ENCODE measurements at regions not wholly inside any gene's neighbourhood (a gene's known extent, or its start where the extent isn't known, plus 50 kb on each side); places are given as distances from the start of the nearest gene placed in this dataset.
A peak's percentile ranks its signal among the peaks of the same experiment; 100 is the strongest.
"Not testable (repeated sequence)": the region's sequence is repeated elsewhere in the genome, so short reads cannot be mapped to it uniquely, and the experiment has no call there.

GRCh38 chr21:8987896-8988295, 1533.5 kb upstream of the TPTE start:
- H3K36me3 Mint-ChIP-seq, H3K9me3 Mint-ChIP-seq, H3K4me1 Mint-ChIP-seq: not testable (repeated sequence)

DNA sequence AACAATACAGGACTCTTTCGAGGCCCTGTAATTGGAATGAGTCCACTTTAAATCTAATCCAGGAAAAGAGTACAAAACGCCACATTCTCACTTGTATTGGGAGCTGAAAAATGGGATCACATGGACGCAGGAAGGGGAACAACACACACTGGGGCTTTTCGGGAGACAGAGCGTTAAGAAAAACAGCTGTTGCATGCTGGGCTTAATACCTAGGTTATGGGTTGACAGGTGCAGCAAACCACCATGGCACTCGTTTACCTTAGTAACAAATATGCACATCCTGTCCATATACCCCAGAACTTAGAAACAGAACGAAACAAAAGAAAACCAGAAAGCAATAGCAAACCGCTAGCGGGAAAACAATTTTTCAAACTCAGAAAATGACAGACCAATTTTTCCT, 1532.7 kb upstream of the TPTE start:
- ATAC-seq: no peak
- Mint-ChIP-seq H3K36me3 (no peaks in the 10 kb centered on the region), H3K27me3 (peaks cover 34% of the 10 kb centered on the region), H3K27ac (no peak overlapping the region), H3K4me3 (no peak overlapping the region), H3K9me3 (peaks cover 6% of the 10 kb centered on the region), H3K4me1 (no peaks in the 10 kb centered on the region)

More at GRCh38 chr21:8987896-8988295, 1533.5 kb upstream of the TPTE start:
- not testable (repeated sequence) for H3K4me3 Mint-ChIP-seq, H3K27ac Mint-ChIP-seq, ATAC-seq
- H3K27me3 Mint-ChIP-seq: peaks cover 26% of the 10 kb centered on the region

GRCh38 chr21:8989261-8989711, 1532.1 kb upstream of the TPTE start:
- Mint-ChIP-seq H3K27me3 (peaks cover 40% of the 10 kb centered on the region), H3K4me1 (no peaks in the 10 kb centered on the region), H3K27ac (no peak overlapping the region), H3K9me3 (peaks cover 6% of the 10 kb centered on the region), H3K36me3 (no peaks in the 10 kb centered on the region), H3K4me3 (no peak overlapping the region)
- peak; percentile 45 for ATAC-seq

DNA sequence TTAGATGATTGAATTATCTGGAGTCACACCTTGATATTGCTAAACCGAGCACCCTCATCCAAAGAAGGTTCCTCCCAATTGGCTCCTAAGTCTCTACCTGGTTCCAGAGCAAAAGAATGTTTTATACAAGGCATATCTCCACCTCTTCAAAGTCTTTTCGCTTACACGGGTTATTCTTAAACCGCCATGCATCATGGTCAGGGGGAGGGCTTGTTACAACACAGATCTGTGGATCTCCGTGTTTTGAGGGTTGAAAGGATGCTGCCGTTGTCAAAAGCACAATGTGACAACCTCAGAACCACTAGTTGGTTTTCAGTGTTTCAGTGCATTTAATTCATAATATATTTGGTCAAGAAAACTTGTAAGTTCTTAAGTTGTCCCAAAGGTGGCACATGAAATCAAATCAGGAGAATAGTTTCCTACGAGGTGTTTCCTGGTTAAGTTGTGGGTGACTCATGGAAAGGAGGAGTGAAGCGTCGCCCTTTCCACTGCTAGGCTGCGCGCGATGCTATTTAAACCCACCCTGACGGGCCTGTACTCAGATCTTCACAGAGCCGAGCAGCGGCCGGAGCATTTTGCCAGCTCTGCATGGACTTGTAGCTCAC, 1531.6 kb upstream of the TPTE start:
- Mint-ChIP-seq H3K27ac (no peak overlapping the region), H3K4me1 (no peaks in the 10 kb centered on the region), H3K36me3 (no peaks in the 10 kb centered on the region), H3K9me3 (peaks cover 6% of the 10 kb centered on the region), H3K27me3 (peaks cover 40% of the 10 kb centered on the region), H3K4me3 (no peak overlapping the region)
- ATAC-seq: peak; percentile 25

DNA sequence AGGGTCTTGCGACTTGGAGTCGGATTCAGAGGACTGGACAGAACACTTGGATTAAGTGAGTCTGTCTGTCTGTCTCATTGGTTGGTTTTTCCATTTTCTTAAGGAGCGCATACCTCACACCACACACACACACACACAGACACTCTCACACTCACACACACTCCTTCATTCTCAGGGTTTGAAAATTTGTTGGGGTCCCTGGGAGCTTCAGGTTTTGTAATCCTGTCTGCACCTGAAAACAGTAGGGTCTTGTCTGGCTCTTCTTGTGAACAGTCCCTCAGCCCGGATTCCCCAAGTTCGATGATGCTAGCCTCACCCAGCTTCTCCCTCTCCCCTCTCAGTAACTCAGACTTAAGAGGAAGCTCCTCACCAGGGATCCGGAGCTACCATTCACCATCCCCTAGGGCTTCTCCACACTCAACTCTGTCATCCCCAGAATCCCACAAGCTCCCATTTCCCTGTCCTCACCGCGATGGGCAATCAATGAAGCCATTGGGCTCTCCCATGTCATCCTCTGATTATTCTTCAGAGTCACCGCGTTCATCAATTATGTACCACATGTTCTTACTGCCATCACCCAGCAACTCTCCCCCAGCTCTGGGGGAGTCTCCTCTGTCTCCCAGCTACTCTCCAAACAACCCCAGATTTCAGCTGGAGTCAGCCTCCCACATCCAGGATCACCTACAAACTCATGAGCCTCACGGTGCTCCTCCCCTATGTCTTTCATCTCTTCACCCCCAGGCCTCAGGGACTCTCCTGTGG, 1530.9 kb upstream of the TPTE start:
- Mint-ChIP-seq H3K4me1 (no peaks in the 10 kb centered on the region), H3K36me3 (no peaks in the 10 kb centered on the region), H3K27ac (no peak overlapping the region), H3K4me3 (no peak overlapping the region), H3K9me3 (peaks cover 6% of the 10 kb centered on the region), H3K27me3 (peaks cover 40% of the 10 kb centered on the region)
- no peak for ATAC-seq

GRCh38 chr21:8991088-8991907, 1530.1 kb upstream of the TPTE start:
- ATAC-seq: no peak
- no peaks in the 10 kb centered on the region for H3K36me3 Mint-ChIP-seq
- peaks cover 6% of the 10 kb centered on the region for H3K9me3 Mint-ChIP-seq
- no peaks in the 10 kb centered on the region for H3K4me1 Mint-ChIP-seq
- H3K27ac Mint-ChIP-seq: no peak overlapping the region
- peaks cover 40% of the 10 kb centered on the region for H3K27me3 Mint-ChIP-seq
- no peak overlapping the region for H3K4me3 Mint-ChIP-seq

DNA sequence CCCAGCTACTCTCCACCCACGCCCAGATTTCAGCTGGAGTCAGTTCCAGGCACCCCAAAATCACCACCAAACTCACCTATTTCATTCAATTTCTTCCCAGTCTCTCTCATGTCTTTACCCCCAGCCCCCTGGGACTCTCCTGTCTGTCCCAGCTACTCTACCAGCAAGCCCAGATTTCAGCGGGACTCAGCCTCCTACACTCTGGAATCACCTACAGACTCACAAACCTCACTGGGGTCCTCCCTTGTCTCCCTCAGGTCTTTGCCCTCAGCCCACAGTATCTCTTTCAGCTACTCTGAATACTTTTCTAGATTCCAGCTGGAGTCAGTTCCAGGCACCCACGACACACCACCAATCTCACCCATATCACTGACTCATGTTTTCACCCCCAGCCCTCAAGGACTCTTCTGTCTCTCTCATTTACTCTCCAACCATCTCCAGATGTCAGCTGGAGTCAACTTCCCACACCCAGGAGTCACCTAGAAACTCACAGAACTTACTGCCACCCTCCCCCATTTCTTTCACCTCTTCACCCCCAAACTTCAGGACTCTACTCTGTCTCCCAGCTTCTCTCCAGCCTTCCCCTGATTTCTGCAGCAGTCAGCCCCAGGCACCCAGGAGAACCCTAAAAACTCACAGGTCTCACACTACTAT, 1529.3 kb upstream of the TPTE start:
- no peak overlapping the region for H3K4me3 Mint-ChIP-seq
- peaks cover 40% of the 10 kb centered on the region for H3K27me3 Mint-ChIP-seq
- no peaks in the 10 kb centered on the region for H3K36me3 Mint-ChIP-seq
- peak; percentile 5 for ATAC-seq
- peaks cover 6% of the 10 kb centered on the region for H3K9me3 Mint-ChIP-seq
- H3K27ac Mint-ChIP-seq: no peak overlapping the region
- no peaks in the 10 kb centered on the region for H3K4me1 Mint-ChIP-seq

GRCh38 chr21:8992731-8993174, 1528.6 kb upstream of the TPTE start:
- Mint-ChIP-seq H3K36me3 (no peaks in the 10 kb centered on the region), H3K27me3 (peaks cover 40% of the 10 kb centered on the region), H3K27ac (no peak overlapping the region), H3K4me3 (no peak overlapping the region), H3K4me1 (no peaks in the 10 kb centered on the region), H3K9me3 (peaks cover 6% of the 10 kb centered on the region)
- ATAC-seq: peak; percentile 63

DNA sequence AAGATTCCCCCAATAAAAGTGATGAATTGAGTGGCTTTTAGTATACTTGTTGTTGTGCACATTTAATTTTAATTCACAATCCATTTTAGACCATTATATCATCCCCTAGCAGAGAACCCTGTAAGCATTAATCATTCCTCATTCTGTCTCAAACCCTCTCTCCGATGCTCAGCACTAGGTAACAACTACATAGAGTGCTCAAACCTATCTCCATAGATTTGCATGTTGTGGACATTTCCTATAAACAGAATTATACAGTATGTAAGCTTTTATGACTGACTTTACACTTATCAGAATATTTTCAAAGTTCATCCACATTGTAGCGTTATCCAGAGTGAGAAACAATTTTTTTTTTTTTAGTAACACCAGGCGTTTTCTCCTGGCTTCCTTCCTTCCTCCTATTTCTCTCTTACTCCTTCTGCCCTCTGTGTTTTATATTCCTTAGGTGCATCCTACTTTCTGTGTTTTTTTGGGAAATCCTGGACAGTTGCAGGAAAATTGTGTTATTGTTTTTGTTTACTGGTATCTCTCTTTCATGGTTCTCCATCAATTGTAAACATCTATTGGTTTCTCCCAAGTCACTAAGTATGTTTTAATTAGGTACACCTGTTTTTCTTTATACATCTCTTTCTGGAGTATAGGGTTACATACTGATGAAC, 1528.0 kb upstream of the TPTE start:
- no peak overlapping the region for H3K27ac Mint-ChIP-seq
- peak; percentile 11 for ATAC-seq

GRCh38 chr21:8993943-8994639, 1527.3 kb upstream of the TPTE start:
- Mint-ChIP-seq H3K36me3 (no peaks in the 10 kb centered on the region), H3K4me3 (no peak overlapping the region), H3K9me3 (peaks cover 6% of the 10 kb centered on the region), H3K27ac (no peak overlapping the region), H3K4me1 (no peaks in the 10 kb centered on the region), H3K27me3 (peaks cover 40% of the 10 kb centered on the region)
- ATAC-seq: no peak

More for the DNA sequence above, 1528.0 kb upstream of the TPTE start:
- H3K27me3 Mint-ChIP-seq: peaks cover 40% of the 10 kb centered on the region
- H3K9me3 Mint-ChIP-seq: peaks cover 6% of the 10 kb centered on the region
- no peak overlapping the region for H3K4me3 Mint-ChIP-seq
- no peaks in the 10 kb centered on the region for H3K36me3 Mint-ChIP-seq
- no peaks in the 10 kb centered on the region for H3K4me1 Mint-ChIP-seq

DNA sequence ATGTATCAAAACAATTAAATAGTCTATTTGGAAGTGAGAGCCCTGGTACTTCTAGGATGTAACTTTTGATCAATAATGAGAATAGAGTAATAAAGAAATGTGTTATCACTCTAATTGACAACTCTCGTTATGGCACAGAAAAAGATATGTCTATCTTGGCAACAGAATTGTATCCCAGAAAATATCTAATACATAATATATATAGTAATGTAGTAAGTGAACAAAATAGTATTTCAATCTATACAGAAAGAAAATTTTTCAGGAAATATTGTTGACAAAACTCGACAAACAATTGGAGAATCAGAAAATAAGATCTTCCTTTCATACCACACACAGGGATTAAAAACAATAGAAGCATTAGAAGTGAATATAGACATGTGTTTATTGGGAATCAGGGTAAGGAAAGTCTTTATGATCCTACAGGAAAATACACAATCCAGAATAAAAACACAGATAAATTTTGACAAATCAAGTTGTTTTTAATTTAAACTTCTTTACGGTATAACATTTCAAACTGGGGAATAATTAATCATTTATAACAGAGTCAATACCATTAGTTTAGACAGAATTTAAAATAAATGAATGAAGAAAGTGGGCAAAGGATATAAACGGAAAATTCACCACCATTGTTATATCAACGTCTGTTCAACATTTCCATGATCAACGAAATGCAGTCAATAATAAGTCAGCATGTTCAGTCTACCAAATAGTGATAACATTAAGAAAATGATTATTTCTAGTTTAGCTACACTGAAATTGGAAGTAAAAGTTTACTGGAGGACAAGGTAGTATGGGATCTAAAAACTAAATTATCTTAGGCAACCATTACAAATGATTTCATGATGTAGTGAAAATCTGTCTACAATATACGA, 1526.5 kb upstream of the TPTE start:
- Mint-ChIP-seq H3K4me1 (no peaks in the 10 kb centered on the region), H3K9me3 (peaks cover 6% of the 10 kb centered on the region), H3K27me3 (peaks cover 40% of the 10 kb centered on the region), H3K4me3 (no peak overlapping the region), H3K36me3 (no peaks in the 10 kb centered on the region), H3K27ac (no peak overlapping the region)
- ATAC-seq: no peak

DNA sequence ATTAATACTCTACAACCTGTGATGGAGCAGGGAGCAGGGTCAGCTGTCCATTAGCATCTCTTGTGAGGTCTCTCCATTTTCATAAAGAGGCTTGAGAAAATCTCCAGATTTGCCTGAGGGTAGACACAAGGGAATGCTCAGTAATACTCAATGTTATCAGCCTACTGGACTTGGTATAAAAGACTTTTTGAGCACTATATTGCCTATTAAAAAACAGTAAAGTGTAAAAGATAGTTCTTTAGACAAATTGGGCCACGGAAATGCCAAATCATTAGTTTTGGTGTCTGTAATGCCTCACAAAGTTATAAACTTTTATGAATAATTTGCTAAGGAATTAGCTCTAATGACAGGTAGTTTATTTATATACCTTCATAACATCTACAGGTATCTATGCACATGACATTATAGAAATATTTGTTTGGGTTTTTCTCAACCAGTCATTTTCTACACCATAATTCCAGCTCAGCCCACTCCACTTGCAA, 1524.9 kb upstream of the TPTE start:
- not testable (repeated sequence) for H3K36me3 Mint-ChIP-seq, H3K4me1 Mint-ChIP-seq, H3K9me3 Mint-ChIP-seq, H3K4me3 Mint-ChIP-seq, H3K27ac Mint-ChIP-seq, ATAC-seq
- peaks cover 27% of the 10 kb centered on the region for H3K27me3 Mint-ChIP-seq

DNA sequence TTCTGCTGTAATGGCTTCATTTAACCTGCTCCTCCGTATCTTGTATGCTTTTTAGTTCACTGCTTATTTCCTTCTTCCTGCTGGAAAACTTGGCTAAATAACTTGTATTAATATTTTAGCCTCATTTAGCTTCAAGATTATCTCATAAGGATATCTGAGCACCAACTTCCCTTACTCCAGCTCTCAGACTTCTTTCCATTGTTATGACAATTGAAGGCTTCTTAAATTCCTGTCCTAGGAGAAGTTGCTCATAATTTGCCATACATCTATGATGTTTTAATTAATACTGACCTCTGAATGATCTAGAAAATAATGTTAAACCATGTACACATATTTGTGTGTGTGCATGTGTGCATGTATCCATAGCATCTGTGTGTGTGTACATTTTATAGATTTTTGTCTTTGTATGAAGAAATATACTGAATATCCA, 1524.4 kb upstream of the TPTE start:
- Mint-ChIP-seq H3K36me3 (no peaks in the 10 kb centered on the region), H3K27me3 (peaks cover 22% of the 10 kb centered on the region), H3K9me3 (peaks cover 8% of the 10 kb centered on the region), H3K27ac (no peak overlapping the region), H3K4me1 (no peaks in the 10 kb centered on the region), H3K4me3 (no peak overlapping the region)
- no peak for ATAC-seq

All from stimulated activated memory B cell treated with anti-CD40 and anti-IgM and Interleukin-4, amounts not matched to agents 10 μg/mL and 1 μg/mL and 100 μg/mL, for 72 hours (primary cell).